ENCODE measurements at regions not wholly inside any gene's neighbourhood (a gene's known extent, or its start where the extent isn't known, plus 50 kb on each side); places are given as distances from the start of the nearest gene placed in this dataset.

DNA sequence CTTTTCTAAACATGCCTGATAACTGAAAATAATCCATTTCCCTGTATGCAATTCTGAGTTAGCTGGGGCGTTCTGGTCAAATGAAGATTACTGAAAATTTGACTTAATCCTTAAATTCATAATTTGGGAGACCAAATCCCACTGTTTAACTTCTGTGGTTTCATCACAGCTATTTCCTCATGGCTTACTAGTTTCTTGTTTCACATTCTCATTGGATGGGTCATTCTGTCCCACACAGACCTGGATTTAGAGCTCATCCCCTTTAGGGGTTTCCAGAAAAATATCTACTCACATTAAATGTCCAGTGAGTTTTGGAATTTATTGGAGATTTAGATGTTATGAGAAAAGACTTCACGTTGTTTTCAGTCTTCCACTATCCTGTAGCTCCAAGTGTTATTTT, 709.3 kb upstream of the KLHL1 start:
- TF ChIP-seq, protein P1, sequence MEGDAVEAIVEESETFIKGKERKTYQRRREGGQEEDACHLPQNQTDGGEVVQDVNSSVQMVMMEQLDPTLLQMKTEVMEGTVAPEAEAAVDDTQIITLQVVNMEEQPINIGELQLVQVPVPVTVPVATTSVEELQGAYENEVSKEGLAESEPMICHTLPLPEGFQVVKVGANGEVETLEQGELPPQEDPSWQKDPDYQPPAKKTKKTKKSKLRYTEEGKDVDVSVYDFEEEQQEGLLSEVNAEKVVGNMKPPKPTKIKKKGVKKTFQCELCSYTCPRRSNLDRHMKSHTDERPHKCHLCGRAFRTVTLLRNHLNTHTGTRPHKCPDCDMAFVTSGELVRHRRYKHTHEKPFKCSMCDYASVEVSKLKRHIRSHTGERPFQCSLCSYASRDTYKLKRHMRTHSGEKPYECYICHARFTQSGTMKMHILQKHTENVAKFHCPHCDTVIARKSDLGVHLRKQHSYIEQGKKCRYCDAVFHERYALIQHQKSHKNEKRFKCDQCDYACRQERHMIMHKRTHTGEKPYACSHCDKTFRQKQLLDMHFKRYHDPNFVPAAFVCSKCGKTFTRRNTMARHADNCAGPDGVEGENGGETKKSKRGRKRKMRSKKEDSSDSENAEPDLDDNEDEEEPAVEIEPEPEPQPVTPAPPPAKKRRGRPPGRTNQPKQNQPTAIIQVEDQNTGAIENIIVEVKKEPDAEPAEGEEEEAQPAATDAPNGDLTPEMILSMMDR (IDR thresholded peaks at IDR 0.05): no peak
- no peak for TF ChIP-seq POLR2A (IDR thresholded peaks at IDR 0.05)

Measured in tibial nerve (tissue), 3 donors.